ENCODE measurements at regions not wholly inside any gene's neighbourhood (a gene's known extent, or its start where the extent isn't known, plus 50 kb on each side); places are given as distances from the start of the nearest gene placed in this dataset.

DNA sequence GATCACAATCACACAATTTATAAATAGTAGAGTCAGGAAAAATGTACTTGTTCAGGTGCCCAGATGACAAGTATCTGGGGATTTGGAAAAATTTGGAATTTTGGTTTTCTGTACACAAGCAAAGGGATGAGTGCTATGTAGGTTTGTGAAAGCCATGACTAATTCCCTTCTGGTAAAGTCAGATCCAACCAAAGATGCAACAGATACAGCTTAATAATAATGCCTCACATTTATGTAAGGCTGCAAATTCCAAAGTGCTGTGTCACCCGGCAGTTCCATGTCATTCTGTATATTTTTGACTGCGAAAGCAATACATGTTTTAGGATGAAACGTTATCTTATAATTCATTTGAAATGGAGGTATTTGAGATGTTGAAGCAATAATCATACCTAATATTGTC, 102.7 kb upstream of the AGBL1 start:
- no peak for DNase-seq (ENCODE audit: low spot score)

DNA sequence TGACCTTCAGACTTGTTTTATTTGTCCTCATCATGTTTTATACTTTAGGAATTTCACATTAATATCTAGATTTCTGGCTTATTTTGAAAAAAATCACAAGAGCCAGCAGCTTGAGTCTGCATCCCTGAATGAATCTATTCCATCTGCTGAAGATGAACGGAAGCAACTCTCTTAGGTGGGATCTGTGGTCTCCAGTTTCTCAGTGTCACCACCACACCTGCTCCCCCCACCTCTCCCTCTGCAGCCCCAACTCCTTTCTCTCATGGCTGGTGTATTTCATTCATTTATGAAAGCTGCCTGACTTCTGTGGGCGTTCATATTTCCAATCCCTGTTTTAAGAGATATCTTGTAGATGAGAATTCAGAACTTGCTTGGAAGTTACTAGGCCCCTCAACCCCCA, 102.1 kb upstream of the AGBL1 start:
- no peak for DNase-seq (ENCODE audit: low spot score)

DNA sequence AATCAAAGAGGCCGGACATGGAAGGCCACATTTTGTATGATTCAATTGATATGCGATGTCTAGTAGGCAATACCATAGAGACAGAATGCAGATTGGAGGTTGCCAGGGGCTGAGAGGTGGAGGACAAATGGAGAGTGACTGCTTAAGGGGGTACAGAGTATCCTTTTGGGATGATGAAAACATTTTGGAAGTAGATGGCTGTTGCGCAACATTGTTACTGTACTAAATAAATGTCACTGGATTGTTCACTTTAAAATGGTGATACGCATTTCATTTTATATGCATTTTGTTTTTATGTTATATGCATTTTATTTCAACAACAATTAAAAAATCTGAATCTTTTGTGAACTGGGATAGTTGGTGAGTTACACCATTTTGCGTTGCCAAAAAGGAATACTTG, 99.7 kb upstream of the AGBL1 start:
- no peak for DNase-seq (ENCODE audit: low spot score)

DNA sequence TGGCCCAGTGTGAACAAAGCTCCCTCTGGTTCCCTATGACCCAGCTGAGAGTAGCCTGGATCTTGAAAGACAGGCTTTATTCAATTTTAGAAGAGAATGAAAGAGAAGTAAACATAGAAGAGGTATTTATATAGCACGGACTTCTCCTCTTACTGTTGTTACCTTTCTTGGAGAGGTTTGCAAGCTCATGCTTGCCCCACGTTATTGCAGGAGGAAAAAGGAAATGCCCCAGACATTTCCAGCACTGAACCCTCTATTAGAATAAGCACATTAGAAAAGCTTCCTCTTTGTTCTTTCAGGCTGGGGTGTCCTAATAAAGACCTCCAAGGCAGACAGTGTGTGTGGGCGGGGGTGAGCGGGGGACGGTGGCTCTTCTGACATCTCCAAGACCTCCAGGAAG, 98.7 kb upstream of the AGBL1 start:
- no peak for DNase-seq (ENCODE audit: low spot score)

DNA sequence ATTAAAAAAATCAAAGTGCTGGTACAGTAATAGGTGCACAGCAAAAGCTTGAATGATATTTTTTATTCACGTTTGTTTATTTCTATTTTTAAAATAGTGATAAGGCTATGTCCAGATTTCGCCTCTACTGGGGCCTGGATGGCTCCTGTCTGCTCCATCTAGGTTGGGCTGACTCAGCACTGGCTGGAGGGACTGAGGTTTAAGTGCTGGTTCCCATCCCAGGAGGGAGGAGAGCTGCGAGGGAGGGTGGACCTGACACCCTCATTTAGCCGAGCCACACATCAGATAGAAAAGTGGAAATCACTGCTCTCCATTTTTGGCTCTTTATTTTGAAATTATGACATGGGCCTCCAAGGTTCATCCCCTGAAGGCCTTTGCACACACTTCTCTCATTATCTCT, 95.4 kb upstream of the AGBL1 start:
- no peak for DNase-seq (ENCODE audit: low spot score)

DNA sequence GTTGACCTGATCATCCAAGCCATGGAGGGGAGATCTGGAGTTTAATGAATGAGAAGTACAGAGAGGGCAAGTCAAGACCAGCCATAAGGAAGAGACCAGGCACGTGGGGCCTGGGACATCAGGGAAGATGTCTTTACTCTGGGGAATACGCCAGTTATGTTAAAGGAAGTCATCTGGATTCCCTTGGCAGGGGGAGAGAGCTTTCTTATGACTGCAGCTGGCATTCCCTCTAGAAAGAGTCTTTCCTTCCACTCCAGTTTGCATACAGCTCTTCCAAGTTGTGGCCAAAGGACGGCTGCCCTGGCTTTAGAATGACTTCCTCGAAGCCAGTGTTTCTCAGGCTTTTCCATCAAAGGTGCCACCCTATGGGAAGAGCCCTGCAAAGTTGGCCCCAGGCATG, 93.6 kb upstream of the AGBL1 start:
- no peak for DNase-seq (ENCODE audit: low spot score)

DNA sequence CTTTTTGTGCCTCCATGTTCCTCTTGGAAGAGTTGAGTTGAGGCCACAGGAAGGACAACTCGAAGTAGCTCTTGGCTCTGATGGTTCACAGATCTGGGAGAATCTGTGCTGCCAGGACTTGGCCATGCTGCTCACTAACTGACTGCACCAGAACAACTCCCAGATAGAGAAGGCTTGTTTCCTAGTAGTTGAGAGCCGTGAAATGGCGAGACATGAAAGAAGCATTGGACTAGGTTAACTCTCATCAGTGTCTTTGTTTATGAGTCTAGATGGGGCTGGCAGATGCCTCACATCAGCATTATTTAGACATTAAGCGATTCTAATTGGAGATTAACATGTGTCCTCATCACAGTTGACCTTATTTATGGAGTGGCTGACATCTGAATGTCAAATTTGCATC, 92.9 kb upstream of the AGBL1 start:
- DNase-seq (ENCODE audit: low spot score), result no peak

DNA sequence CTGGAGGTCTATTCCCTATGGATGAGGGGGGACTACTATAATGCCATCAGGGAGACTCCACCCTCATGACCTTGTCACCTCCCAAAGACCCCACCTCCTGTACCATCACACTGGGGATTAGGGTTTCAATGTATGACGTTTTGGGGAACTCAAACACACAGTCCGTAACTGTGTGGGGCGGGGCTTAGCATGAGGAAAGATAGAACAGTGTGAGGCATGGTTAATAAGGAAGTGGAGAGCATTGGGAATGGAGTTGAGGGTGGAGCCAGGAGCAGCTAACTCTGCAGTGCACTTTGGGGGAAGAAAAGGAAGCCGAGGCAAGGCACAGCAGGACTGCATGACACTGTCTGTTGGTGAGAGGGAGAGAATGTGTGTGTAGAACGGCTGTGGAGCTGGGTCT, 90.9 kb upstream of the AGBL1 start:
- no peak for DNase-seq (ENCODE audit: low spot score)

DNA sequence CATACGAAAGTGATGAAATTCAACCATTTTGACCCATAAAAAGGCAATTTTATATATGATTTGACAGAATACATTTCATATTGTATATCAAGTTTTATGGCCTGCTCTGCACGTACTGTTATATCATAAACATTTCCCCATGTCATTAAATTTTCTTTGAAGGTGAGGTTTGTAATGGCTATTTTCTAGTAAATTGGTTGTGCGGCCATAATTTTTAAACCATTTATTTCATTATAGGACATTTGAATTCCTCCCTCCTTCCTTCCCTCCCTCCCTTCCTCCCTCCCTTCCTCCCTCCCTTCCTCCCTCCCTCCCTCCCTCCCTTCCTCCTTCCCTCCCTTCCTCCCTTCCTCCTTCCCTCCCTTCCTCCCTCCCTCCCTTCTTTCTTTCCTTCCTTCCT, 87.4 kb upstream of the AGBL1 start:
- no peak for DNase-seq (ENCODE audit: low spot score)

DNA sequence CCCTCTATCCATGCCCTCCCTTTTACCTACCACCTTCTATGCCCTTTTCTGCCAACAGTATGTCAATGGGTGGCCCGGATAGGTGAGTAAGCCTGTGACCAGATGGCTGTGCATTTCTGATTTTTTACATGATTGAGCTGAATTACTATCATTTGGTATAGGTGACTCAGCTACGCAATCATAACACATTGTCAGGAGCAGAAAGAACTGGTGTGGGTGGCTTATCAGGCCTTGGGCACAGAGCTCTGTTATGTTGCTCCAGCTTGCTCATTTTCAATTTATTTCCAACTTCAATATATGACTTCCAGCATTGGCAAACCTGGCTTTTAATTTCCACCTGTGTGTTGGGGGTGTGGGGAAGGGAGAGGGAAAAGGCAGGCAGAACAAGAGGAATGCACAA, 86.6 kb upstream of the AGBL1 start:
- DNase-seq (ENCODE audit: low spot score), result peak; percentile 25

DNA sequence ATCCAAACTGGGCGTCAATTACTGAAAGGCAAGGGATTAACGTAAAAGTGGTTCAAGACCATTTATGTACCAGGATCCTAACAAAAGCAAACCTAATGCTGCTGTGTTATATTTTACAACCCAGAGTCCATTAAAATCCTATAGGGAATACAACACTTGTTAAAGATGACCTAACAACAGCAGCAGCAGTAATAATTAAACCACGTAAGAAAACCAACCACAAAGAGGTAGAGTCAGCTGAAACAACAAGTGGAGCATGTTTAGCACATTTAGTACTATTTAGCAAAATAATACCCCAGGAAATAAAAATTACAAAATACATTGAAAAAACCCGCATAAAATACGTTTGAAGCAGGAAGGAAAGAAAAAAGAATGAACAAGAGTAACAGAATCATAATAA, 82.1 kb upstream of the AGBL1 start:
- DNase-seq (ENCODE audit: low spot score), result no peak

DNA sequence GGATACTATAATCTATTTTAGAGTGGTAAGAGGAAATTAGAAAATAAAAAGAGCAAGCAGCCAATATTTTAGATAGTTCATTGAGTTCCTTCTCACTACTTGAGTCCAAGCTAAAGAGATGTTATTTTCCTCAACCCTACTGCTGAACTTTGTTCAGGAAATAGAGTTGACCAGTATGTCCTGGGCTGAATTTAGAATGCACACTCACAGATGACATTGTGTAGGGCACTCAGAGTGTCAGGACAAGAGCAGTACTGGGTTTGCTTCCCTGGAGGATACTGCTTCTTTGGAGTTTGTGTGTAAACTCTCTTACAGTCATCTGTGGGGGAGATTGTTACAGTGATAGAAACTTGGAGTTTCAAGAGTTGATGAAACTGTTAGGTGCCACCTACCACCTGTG, 80.0 kb upstream of the AGBL1 start:
- no peak for DNase-seq (ENCODE audit: low spot score)

DNA sequence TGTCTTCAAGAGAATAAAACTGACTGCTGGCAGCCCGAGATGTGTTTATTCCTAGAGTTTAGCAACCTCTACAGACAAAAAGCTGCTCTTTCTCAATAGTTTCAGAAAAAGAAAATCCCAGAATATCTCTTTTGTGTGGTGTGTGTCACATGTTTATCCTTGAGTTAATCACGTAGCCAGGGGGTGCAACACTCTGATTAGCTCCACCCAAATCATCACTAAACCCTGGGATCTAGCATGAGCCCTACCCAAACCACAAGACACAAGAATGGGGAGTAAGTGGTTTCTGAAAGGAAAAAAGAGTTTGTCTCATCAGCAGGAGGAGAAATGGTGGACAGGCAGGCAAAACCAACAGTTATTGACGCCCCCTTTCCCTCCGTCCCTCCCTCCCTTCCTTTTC, 78.5 kb upstream of the AGBL1 start:
- no peak for DNase-seq (ENCODE audit: low spot score)

DNA sequence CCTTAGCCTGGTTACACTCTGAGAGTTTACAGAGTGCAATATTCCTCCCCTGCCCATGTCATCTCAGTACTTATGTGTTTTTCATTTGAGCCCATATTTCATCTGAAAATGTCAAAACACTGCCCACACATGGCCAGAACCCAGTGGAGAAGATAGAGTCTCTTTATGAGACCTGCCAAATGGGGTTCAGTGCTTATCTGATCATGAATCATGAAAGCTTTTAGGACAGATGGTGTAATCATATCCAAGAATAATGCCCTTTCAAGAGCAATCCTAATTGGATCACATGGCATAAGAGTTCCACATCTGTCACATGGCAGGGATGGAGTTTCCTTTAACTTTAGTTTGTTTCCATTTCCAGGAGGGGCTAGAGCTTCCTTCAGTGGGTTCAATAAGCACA, 77.2 kb upstream of the AGBL1 start:
- DNase-seq (ENCODE audit: low spot score), result no peak

DNA sequence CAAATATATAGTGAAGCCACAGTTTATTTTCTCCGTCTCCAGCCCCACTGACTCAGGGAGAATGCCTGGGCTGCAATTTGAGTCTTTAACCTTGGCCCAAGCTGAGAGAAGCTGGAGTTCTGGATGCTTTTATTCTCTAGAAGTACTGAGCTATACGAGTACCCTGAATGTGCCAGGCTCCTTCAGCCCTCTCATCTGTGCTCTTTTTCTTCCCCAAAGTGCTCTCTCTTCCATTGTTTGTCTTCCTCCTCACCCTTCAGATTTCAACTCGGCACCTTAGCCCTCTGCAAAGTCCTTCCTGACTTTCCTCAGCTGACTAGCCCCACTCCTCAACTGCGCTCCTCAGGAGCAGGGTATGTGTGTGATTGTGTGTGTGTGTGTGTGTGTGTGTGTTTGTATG, 75.6 kb upstream of the AGBL1 start:
- DNase-seq (ENCODE audit: low spot score), result no peak

DNA sequence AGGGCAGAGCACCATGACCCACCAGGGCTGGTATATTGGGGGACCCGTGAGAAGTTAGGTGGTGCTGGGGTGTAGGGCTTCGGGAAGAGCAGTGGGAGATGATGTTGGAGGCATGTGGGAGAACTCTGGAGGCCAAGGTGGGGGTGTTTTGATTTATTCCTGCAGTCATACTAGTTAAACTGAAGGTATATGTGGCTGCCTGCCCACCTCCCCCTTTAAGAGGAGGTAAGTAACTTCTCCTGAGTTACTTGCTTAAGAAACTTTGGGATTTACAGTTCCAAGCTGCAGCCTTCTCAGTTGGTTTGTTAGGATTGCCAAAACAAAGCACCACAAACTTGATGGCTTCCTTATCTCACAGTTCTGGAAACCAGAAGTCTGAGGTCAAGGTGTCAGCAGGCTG, 73.1 kb upstream of the AGBL1 start:
- no peak for DNase-seq (ENCODE audit: low spot score)

DNA sequence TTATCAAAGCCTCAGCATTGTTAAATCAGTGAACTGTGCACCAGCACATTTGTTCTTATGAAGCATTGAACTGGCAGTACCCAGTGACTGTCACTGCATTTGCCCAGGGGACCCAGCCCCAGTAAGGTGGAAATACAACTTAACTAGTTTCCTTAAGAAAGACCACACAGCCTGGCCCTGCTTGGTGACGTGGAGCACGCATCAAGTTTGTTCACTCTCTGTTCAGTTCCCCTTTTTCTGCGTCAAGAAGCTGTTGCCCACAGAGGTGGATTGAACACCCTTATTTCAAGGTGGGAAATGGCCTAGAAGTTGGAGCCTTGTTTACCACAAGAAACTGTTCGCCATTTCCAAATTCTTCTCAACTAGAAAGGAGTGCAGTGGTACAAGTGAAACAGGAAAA, 69.9 kb upstream of the AGBL1 start:
- no peak for DNase-seq (ENCODE audit: low spot score)

DNA sequence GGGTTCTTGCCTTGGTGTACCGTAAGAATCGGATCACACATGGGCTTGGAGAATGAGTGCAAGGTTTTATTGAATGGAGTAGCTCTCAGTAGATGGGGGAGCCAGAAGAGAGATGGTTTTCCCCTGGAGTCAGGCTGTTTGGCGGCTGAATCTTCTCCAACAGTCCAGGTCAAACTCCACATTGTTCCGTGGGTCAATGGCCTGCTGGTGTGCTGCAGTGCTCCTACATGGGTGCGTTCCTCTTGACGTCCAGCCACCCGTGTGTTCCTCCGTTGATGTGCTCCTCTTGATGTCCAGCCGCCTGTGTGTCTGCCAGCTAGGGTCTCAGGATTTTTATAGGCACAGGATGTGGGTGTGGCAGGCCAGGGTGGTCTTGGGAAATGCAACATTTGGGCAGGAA, 69.3 kb upstream of the AGBL1 start:
- DNase-seq (ENCODE audit: low spot score), result no peak

DNA sequence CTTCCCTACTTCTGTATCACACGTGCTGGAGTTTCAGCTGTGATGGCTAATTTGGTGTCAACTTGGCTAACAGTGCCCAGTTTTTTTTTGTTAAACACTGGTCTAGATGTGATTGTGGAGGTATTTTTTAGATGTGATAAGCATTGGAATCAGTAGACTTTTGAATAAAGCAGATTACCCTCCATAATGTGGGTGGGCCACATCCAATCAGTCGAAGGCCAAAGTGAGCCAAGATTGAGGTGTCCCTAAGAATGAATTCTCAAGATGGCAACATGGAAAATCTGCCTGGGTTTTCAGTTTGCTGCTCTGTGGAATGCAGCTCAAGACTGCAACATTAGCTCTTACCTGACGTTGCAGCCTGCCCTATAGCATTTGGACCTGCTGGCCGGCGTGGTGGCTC, 68.8 kb upstream of the AGBL1 start:
- no peak for DNase-seq (ENCODE audit: low spot score)

DNA sequence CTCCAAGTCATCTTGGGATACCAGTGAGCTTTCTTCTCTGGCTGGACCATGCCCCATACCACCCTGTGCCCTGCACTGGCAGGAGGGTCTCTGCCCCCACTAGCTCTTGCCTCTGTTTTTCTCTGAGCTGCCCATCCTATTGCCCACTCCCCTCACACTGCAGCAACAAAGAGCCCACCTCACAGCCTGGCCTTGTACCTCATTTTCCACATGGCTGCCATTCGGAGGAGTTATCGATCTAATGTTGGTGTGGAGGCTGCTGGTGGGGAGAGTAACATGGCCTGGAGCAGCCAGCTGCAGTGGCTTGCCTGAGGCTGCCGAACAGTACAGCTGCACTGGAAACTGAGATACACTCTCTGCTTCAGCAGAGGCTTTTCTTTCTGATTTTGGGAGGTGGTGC, 65.7 kb upstream of the AGBL1 start:
- DNase-seq (ENCODE audit: low spot score), result no peak

DNA sequence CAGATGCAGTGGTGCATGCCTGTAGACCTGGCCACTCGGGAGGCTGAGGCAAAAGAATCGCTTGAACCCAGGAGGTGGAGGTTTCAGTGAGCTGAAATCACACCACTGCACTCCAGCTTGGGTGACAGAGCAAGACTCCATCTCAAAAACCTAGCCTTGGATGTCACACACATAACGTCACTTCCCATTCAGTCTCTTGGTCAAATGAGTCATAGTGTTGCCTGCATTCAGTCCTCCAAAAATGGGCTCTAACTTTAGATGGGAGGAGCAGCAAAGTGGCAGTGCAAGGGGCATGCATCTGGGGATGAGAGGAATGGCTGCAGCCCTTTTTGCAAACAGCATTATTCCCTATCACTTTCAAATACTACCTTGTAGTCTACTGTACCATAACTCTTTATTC, 62.9 kb upstream of the AGBL1 start:
- DNase-seq (ENCODE audit: low spot score), result no peak

DNA sequence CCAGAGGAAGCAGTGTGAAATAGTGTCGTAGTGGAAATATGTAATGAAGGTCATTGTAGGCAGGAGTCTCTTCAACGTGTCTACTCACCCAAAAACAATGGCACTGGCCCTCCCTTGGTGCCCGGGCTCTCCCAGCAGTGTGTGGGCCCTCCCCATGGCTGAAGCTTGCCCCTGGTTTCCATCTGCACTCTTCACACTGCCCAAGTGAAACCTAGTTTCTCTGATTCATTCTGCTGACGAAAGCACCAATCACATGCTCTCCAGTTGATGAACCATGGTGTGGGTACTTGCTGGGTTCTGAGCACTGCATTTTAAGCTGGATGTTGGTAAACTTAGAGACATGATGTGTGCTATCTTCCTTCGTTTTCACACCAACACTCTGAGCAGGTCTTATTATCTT, 61.0 kb upstream of the AGBL1 start:
- no peak for DNase-seq (ENCODE audit: low spot score)

DNA sequence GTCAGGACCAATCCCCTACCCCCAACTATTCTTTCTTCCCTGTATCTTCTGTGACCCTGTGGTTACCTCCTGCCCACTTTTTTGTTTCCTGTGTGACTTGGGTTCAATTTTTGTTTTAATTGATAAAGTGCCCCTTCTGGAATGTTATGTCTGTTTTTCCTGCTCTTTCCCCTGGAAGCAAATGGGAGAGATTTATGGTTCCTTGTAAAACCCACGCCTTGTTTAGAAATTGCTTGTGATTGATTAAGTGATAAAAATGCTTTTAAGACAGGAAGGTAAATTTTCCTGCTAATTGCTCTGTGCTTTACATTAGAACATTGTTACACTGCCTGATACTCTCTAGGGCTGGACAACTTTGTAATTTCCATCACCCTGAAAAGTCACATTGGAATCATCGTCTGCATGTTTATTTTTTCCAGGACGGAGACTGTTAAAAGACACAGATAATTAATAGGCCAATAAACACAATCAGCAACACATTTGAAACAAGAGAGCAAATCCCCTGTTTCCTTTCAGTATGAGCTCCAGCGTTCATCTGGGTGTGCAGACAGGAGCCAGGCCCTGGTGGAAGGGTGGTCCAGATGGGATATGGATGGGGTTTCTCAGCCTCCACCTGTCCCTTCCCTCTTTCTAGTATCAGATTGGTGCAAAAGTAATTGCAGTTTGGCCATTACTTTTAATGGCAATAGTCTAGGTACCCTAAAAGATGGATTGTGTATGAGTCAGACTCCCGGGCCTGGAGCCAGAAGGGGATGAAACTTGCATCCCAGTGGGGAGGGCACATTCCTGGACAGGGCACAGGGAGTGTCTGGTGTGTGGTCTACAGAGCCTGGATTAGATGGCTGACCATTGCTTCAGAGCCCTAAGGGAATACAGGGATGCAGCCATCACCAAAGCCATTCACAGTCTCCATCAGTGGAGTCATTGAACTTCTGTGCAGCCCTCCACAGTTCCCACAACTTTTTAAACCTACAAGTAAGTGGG, 58.1 kb upstream of the AGBL1 start:
- DNase-seq (ENCODE audit: low spot score), result no peak

DNA sequence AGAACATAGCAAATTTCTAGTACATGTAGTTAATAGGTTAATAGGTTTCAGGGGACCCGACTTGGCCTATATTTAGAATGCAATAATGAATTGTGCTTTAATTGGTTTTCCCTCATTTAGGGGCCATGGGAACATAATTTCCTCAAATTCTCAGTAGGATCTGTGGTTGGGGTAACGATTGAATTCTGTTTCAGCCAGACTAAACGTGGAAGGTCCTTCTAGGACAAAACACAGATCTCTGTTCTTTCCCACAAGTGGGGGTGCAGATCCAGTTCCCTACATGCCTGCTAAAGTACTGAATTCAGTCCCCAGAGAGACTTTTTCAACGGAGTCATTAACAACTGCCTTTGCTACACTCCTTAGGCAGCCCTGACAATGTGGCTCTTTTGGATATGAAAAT, 50.7 kb upstream of the AGBL1 start:
- DNase-seq (ENCODE audit: low spot score), result no peak
